ENCODE measurements at regions not wholly inside any gene's neighbourhood (a gene's known extent, or its start where the extent isn't known, plus 50 kb on each side); places are given as distances from the start of the nearest gene placed in this dataset.

- TF ChIP-seq CTCF (IDR thresholded peaks at IDR 0.05; ENCODE audit: low read depth, low read length, missing input control) (no peak), ATF3 (IDR thresholded peaks at IDR 0.05) (no peak), MAX (IDR thresholded peaks at IDR 0.05) (no peak)
These were observed 136.5 kb upstream of the CCL2 start for GRCh38 chr17:34118564-34118963.

Measured in liver (tissue), 3 donors.